Naive thymus-derived CD4-positive, alpha-beta T cell (primary cell): ENCODE measurements at regions not wholly inside any gene's neighbourhood (a gene's known extent, or its start where the extent isn't known, plus 50 kb on each side); places are given as distances from the start of the nearest gene placed in this dataset.

Experiments used
- ATAC-seq: fragments of 150-1000 bp; cut with Tn5 transposase; 2 replicates; pipeline ENCODE4 v1.10.0; 2021; ENCODE audit warnings: mild to moderate bottlenecking, moderate library complexity
- CTCF ChIA-PET: fragments of 350-600 bp; sonication (Branson Sonifier 250); formaldehyde crosslinking; loops from one replicate; lab custom pipeline; 2021; ENCODE audit warnings: antibody characterized with exemption; lab: Charles Lee
- POLR2A ChIA-PET: fragments of 350-600 bp; sonication (Branson Sonifier 250); formaldehyde crosslinking; loops from one replicate; lab custom pipeline; 2021; ENCODE audit warnings: antibody characterized with exemption, inconsistent platforms; lab: Charles Lee
- DNase-seq, 9 donors: peaks; one replicate each; pipeline versions ENCODE4 v3.0.0 to v3.0.0-alpha.2; 2020 to 2022; ENCODE audit warnings: mixed read lengths in 1 of 9
- H3K27ac ChIP-seq: one replicate; pipeline ENCODE4 v1.7.0; 2013; ENCODE audit warnings: mild to moderate bottlenecking, low read depth, low read length, moderate library complexity
- H3K27me3 ChIP-seq, 2 donors: one replicate each; pipeline ENCODE4 v1.7.0; 2013; ENCODE audit warnings: low read length in 2 of 2, mild to moderate bottlenecking in 2 of 2, moderate library complexity in 2 of 2; ENCODE audit not compliant: control insufficient read depth in 2 of 2, insufficient read depth in 2 of 2
- H3K36me3 ChIP-seq, 3 experiments: 1 replicate in 2 of 3; 2 replicates in 1 of 3; pipeline ENCODE4 v1.7.0; 2013; ENCODE audit warnings: low read length in 3 of 3, mild to moderate bottlenecking in 3 of 3, moderate library complexity in 1 of 3; ENCODE audit not compliant: insufficient read depth in 3 of 3, control insufficient read depth in 2 of 3
- H3K4me1 ChIP-seq, 2 donors: one replicate each; pipeline ENCODE4 v1.7.0; 2013; ENCODE audit warnings: low read length in 2 of 2, mild to moderate bottlenecking in 2 of 2, moderate library complexity in 1 of 2; ENCODE audit not compliant: control insufficient read depth in 2 of 2, insufficient read depth in 2 of 2
- H3K4me3 ChIP-seq: 2 replicates; pipeline ENCODE4 v1.7.0; 2013; ENCODE audit warnings: mild to moderate bottlenecking, low read length
- H3K9me3 ChIP-seq, 3 experiments: 1 replicate in 2 of 3; 2 replicates in 1 of 3; pipeline ENCODE4 v1.7.0; 2013; ENCODE audit warnings: low read length in 3 of 3; ENCODE audit not compliant: control insufficient read depth in 2 of 3
- H3K27ac Mint-ChIP-seq, 9 donors: one replicate each; pipeline ENCODE4 v1.8.0; 2020 to 2022; ENCODE audit warnings: mixed read lengths in 9 of 9, mild to moderate bottlenecking in 8 of 9, moderate library complexity in 5 of 9, inconsistent platforms in 2 of 9
- H3K27me3 Mint-ChIP-seq, 5 donors: one replicate each; pipeline ENCODE4 v1.8.0; 2021 to 2022; ENCODE audit warnings: mixed read lengths in 5 of 5, mild to moderate bottlenecking in 1 of 5
- H3K36me3 Mint-ChIP-seq, 5 donors: one replicate each; pipeline ENCODE4 v1.8.0; 2020 to 2022; ENCODE audit warnings: mixed read lengths in 5 of 5, mild to moderate bottlenecking in 3 of 5, inconsistent platforms in 1 of 5
- H3K4me1 Mint-ChIP-seq, 7 donors: one replicate each; pipeline ENCODE4 v1.8.0; 2020 to 2022; ENCODE audit warnings: mixed read lengths in 7 of 7, mild to moderate bottlenecking in 3 of 7, inconsistent platforms in 1 of 7
- H3K4me3 Mint-ChIP-seq, 10 donors: one replicate each; pipeline ENCODE4 v1.8.0; 2020 to 2022; ENCODE audit warnings: mild to moderate bottlenecking in 10 of 10, mixed read lengths in 10 of 10, moderate library complexity in 6 of 10, inconsistent platforms in 2 of 10
- H3K9me3 Mint-ChIP-seq, 11 donors: one replicate each; pipeline ENCODE4 v1.8.0; 2020 to 2022; ENCODE audit warnings: mixed read lengths in 11 of 11, mild to moderate bottlenecking in 4 of 11, inconsistent platforms in 1 of 11, moderate library complexity in 1 of 11
- intact Hi-C, 2 donors: fragments of 100-400 bp; cut with micrococcal nuclease; formaldehyde crosslinking; loops; one replicate each; pipeline ENCODE4 v1.15.1; 2023

GRCh38 chr3:61311044-61311443 is 59.8 kb upstream of the FHIT start:
- Mint-ChIP-seq H3K36me3 (no peaks in the 10 kb centered on the region), H3K27ac (no peak overlapping the region), H3K4me1 (peaks cover 0 to 2% (median 0%) of the 10 kb centered on the region in 7 donors), H3K4me3 (no peak overlapping the region), H3K9me3 (peaks cover 0 to 2% (median 0%) of the 10 kb centered on the region in 11 donors), H3K27me3 (peaks cover 10 to 26% (median 10%) of the 10 kb centered on the region in 5 donors)
- ChIA-PET POLR2A (no interaction called here), CTCF (no interaction called here)
- Histone ChIP-seq H3K4me1 (no peaks in the 10 kb centered on the region), H3K36me3 (no peaks in the 10 kb centered on the region), H3K27me3 (no peaks in the 10 kb centered on the region), H3K9me3 (no peaks in the 10 kb centered on the region), H3K27ac (no peak overlapping the region), H3K4me3 (no peak overlapping the region)
- intact Hi-C loops, result no loop called here
- no peak for ATAC-seq
- no peak for DNase-seq

- DNase-seq (no peak), ATAC-seq (no peak)
- Mint-ChIP-seq H3K4me1 (no peaks in the 10 kb centered on the region), H3K27ac (no peak overlapping the region), H3K27me3 (peaks cover 5 to 28% (median 15%) of the 10 kb centered on the region in 5 donors), H3K36me3 (no peaks in the 10 kb centered on the region), H3K4me3 (no peak overlapping the region), H3K9me3 (peaks cover 0 to 1% (median 0%) of the 10 kb centered on the region in 11 donors)
- H3K27me3 ChIP-seq, result no peaks in the 10 kb centered on the region
- CTCF ChIA-PET, result no interaction called here
- no peaks in the 10 kb centered on the region for H3K36me3 ChIP-seq
- POLR2A ChIA-PET, result no interaction called here
- H3K27ac ChIP-seq, result no peak overlapping the region
- no peaks in the 10 kb centered on the region for H3K9me3 ChIP-seq
- no peaks in the 10 kb centered on the region for H3K4me1 ChIP-seq
- intact Hi-C loops, result no loop called here
- H3K4me3 ChIP-seq, result no peak overlapping the region
Measured at GRCh38 chr3:61315871-61316270, 64.6 kb upstream of the FHIT start.

- Histone ChIP-seq H3K27ac (no peak overlapping the region), H3K4me3 (no peak overlapping the region), H3K9me3 (no peaks in the 10 kb centered on the region), H3K27me3 (no peaks in the 10 kb centered on the region), H3K36me3 (no peaks in the 10 kb centered on the region), H3K4me1 (no peaks in the 10 kb centered on the region)
- no peak for ATAC-seq
- Mint-ChIP-seq H3K27me3 (peaks cover 0 to 13% (median under 1%) of the 10 kb centered on the region in 5 donors), H3K4me1 (no peaks in the 10 kb centered on the region), H3K36me3 (no peaks in the 10 kb centered on the region), H3K27ac (no peak overlapping the region), H3K9me3 (peaks cover 0 to 1% (median 0%) of the 10 kb centered on the region in 11 donors), H3K4me3 (no peak overlapping the region)
- ChIA-PET POLR2A (interaction anchor here (0.6 kb wide), 1 partner anchor 9 kb away, joined by 5 read pairs; no protein-coding TSS in a partner anchor), CTCF (no interaction called here)
- intact Hi-C loops, result no loop called here
- DNase-seq, result no peak
Measured at GRCh38 chr3:61323094-61323493, 71.8 kb upstream of the FHIT start.

- Mint-ChIP-seq H3K4me3 (no peak overlapping the region), H3K36me3 (no peaks in the 10 kb centered on the region), H3K27me3 (peaks cover 0 to 14% (median 0%) of the 10 kb centered on the region in 5 donors), H3K4me1 (no peaks in the 10 kb centered on the region), H3K9me3 (peaks cover 0 to 9% (median 0%) of the 10 kb centered on the region in 11 donors), H3K27ac (no peak overlapping the region)
- intact Hi-C loops, result no loop called here
- ATAC-seq (no peak), DNase-seq (no peak)
- Histone ChIP-seq H3K9me3 (no peaks in the 10 kb centered on the region), H3K27me3 (no peaks in the 10 kb centered on the region), H3K36me3 (no peaks in the 10 kb centered on the region), H3K27ac (no peak overlapping the region), H3K4me1 (no peaks in the 10 kb centered on the region), H3K4me3 (no peak overlapping the region)
- CTCF ChIA-PET, result no interaction called here
- POLR2A ChIA-PET, result interaction anchor here (0.6 kb wide), 2 partner anchors 112 to 1663 kb away, joined by 3 read pairs; no protein-coding TSS in a partner anchor
Measured at GRCh38 chr3:61331929-61332552, 80.8 kb upstream of the FHIT start.

GRCh38 chr3:61333192-61333961 is 82.1 kb upstream of the FHIT start:
- Mint-ChIP-seq H3K4me1 (no peaks in the 10 kb centered on the region), H3K4me3 (no peak overlapping the region), H3K36me3 (no peaks in the 10 kb centered on the region), H3K27ac (no peak overlapping the region), H3K27me3 (peaks cover 0 to 14% (median 0%) of the 10 kb centered on the region in 5 donors), H3K9me3 (peaks cover 0 to 9% (median 0%) of the 10 kb centered on the region in 11 donors)
- Histone ChIP-seq H3K4me1 (no peaks in the 10 kb centered on the region), H3K27me3 (no peaks in the 10 kb centered on the region), H3K4me3 (no peak overlapping the region), H3K9me3 (no peaks in the 10 kb centered on the region), H3K36me3 (no peaks in the 10 kb centered on the region), H3K27ac (no peak overlapping the region)
- no peak for ATAC-seq
- POLR2A ChIA-PET, result no interaction called here
- CTCF ChIA-PET, result no interaction called here
- no peak for DNase-seq
- intact Hi-C loops, result no loop called here

- H3K27ac ChIP-seq, result no peak overlapping the region
- no peaks in the 10 kb centered on the region for H3K36me3 ChIP-seq
- no peak overlapping the region for H3K4me3 ChIP-seq
- Mint-ChIP-seq H3K9me3 (peaks cover 0 to 6% (median 0%) of the 10 kb centered on the region in 11 donors), H3K4me3 (no peak overlapping the region), H3K27ac (no peak overlapping the region), H3K27me3 (peaks cover 0 to 6% (median 0%) of the 10 kb centered on the region in 5 donors), H3K36me3 (no peaks in the 10 kb centered on the region), H3K4me1 (no peaks in the 10 kb centered on the region)
- no peaks in the 10 kb centered on the region for H3K9me3 ChIP-seq
- intact Hi-C loops, result no loop called here
- ATAC-seq, result no peak
- no peak for DNase-seq
- H3K4me1 ChIP-seq, result no peaks in the 10 kb centered on the region
- ChIA-PET POLR2A (no interaction called here), CTCF (no interaction called here)
- H3K27me3 ChIP-seq, result no peaks in the 10 kb centered on the region
Measured at GRCh38 chr3:61334783-61335182, 83.5 kb upstream of the FHIT start.
